H1 (cell line): ENCODE measurements at regions not wholly inside any gene's neighbourhood (a gene's known extent, or its start where the extent isn't known, plus 50 kb on each side); places are given as distances from the start of the nearest gene placed in this dataset.

Experiments
- CTCF ChIA-PET: fragments of 300-600 bp; sonication (Branson Sonifier 250); formaldehyde crosslinking; loops from one replicate; lab custom pipeline; 2021; ENCODE audit not compliant: partially characterized antibody; lab: Charles Lee
- POLR2A ChIA-PET: fragments of 300-600 bp; sonication (Branson Sonifier 250); formaldehyde crosslinking; loops from one replicate; lab custom pipeline; 2021; ENCODE audit warnings: inconsistent platforms; ENCODE audit not compliant: partially characterized antibody; lab: Charles Lee
- DNase-seq, 2 experiments: peaks; one replicate each; pipeline versions ENCODE4 v3.0.0 to v3.0.0-alpha.2; 2010 to 2022; ENCODE audit warnings: low spot score in 2 of 2, low read depth in 1 of 2, mixed read lengths in 1 of 2
- FAIRE-seq: peaks from 2 replicates; lab custom pipeline; 2011; peaks lifted over from hg19 to GRCh38; lab: Jason Lieb, UNC
- H2AFZ ChIP-seq: 2 replicates; pipeline ENCODE4 v1.8.1; 2012; ENCODE audit warnings: low read length, inconsistent platforms
- H2AK5ac ChIP-seq: 2 replicates; pipeline ENCODE4 v1.6.1; 2013; ENCODE audit warnings: low read depth, low read length
- H2BK120ac ChIP-seq: replicated peaks from 2 replicates; pipeline ENCODE3; 2013; ENCODE audit warnings: low read depth, low read length, inconsistent platforms
- H2BK12ac ChIP-seq: 2 replicates; pipeline ENCODE4 v1.6.1; 2013; ENCODE audit warnings: low read depth, low read length
- H2BK15ac ChIP-seq: 2 replicates; pipeline ENCODE4 v1.6.1; 2013; ENCODE audit warnings: low read length
- H2BK20ac ChIP-seq: 2 replicates; pipeline ENCODE4 v1.6.1; 2013; ENCODE audit warnings: low read length
- H2BK5ac ChIP-seq: 2 replicates; pipeline ENCODE4 v1.6.1; 2013; ENCODE audit warnings: low read depth, low read length
- H3K14ac ChIP-seq: 2 replicates; pipeline ENCODE4 v1.6.1; 2013; ENCODE audit warnings: inconsistent platforms; ENCODE audit not compliant: insufficient read length
- H3K18ac ChIP-seq: 2 replicates; pipeline ENCODE4 v1.6.1; 2013; ENCODE audit warnings: low read length; ENCODE audit errors: extremely low read depth
- H3K23ac ChIP-seq: 2 replicates; pipeline ENCODE4 v1.6.1; 2013; ENCODE audit warnings: inconsistent platforms; ENCODE audit not compliant: insufficient read length
- H3K23me2 ChIP-seq: 2 replicates; pipeline ENCODE4 v1.6.1; 2013; ENCODE audit warnings: low read depth, low read length
- H3K27ac ChIP-seq: 2 replicates; pipeline ENCODE4 v1.6.1; 2011; ENCODE audit warnings: low read depth, low read length, inconsistent platforms
- H3K27me3 ChIP-seq, 4 experiments: replicated peaks in 1 of 4; 1 replicate in 1 of 4; 2 replicates in 3 of 4; pipeline versions ENCODE4 v1.6.1 to v1.8.1; 2011 to 2013; ENCODE audit warnings: low read length in 3 of 4, mild to moderate bottlenecking in 3 of 4, inconsistent platforms in 2 of 4, mixed read lengths in 2 of 4, moderate library complexity in 1 of 4; ENCODE audit not compliant: control insufficient read depth in 3 of 4, insufficient read depth in 3 of 4; ENCODE audit errors: extremely low read depth in 1 of 4
- H3K36me3 ChIP-seq, 4 experiments: 2 replicates each; pipeline versions ENCODE4 v1.6.1 to v1.8.1; 2011 to 2013; ENCODE audit warnings: mild to moderate bottlenecking in 4 of 4, low read length in 3 of 4, moderate library complexity in 2 of 4, control low read depth in 1 of 4, inconsistent platforms in 1 of 4; ENCODE audit not compliant: insufficient read depth in 4 of 4, control insufficient read depth in 2 of 4
- H3K4ac ChIP-seq: replicated peaks from 2 replicates; pipeline ENCODE3; 2013; ENCODE audit warnings: low read length, low read depth, mixed read lengths, inconsistent platforms; ENCODE audit not compliant: insufficient read length
- H3K4me1 ChIP-seq, 4 experiments: replicated peaks in 1 of 4; 1 replicate in 1 of 4; 2 replicates in 3 of 4; pipeline versions ENCODE4 v1.6.1 to v1.8.1; 2011 to 2013; ENCODE audit warnings: low read length in 3 of 4, inconsistent platforms in 2 of 4, mixed read lengths in 1 of 4; ENCODE audit not compliant: insufficient read depth in 4 of 4, control insufficient read depth in 3 of 4
- H3K4me2 ChIP-seq, 2 experiments: 2 replicates each; pipeline versions ENCODE4 v1.6.1 to v1.8.1; 2011 to 2013; ENCODE audit warnings: low read depth in 2 of 2, low read length in 2 of 2, control low read depth in 1 of 2, inconsistent platforms in 1 of 2, mild to moderate bottlenecking in 1 of 2; ENCODE audit not compliant: insufficient read depth in 1 of 2
- H3K4me3 ChIP-seq, 4 experiments: fragments of 200-600, 300-600 bp in 1 of 4; sonication (generic), shearing (Covaris generic), sonication (Bioruptor Twin) in 1 of 4; 2 replicates each; pipeline versions ENCODE4 v1.5.1 to v1.8.1; 2011 to 2016; ENCODE audit warnings: low read length in 4 of 4, low read depth in 3 of 4, control low read depth in 2 of 4, inconsistent platforms in 2 of 4, mild to moderate bottlenecking in 2 of 4, mixed read lengths in 1 of 4, moderate library complexity in 1 of 4; ENCODE audit not compliant: insufficient read depth in 2 of 4; ENCODE audit errors: extremely low read depth in 1 of 4
- H3K56ac ChIP-seq: replicated peaks from 2 replicates; pipeline ENCODE3; 2013; ENCODE audit warnings: low read depth, mild to moderate bottlenecking, mixed read lengths, low read length, inconsistent platforms; ENCODE audit not compliant: insufficient read length
- H3K79me1 ChIP-seq: 2 replicates; pipeline ENCODE4 v1.6.1; 2013; ENCODE audit warnings: low read depth, low read length, control low read depth
- H3K79me2 ChIP-seq, 2 experiments: 2 replicates each; pipeline versions ENCODE4 v1.6.1 to v1.8.1; 2012 to 2013; ENCODE audit warnings: low read length in 2 of 2, mild to moderate bottlenecking in 2 of 2, inconsistent platforms in 1 of 2; ENCODE audit not compliant: insufficient read depth in 2 of 2, control insufficient read depth in 1 of 2
- H3K9ac ChIP-seq, 4 experiments: replicated peaks in 1 of 4; 1 replicate in 1 of 4; 2 replicates in 3 of 4; pipeline versions ENCODE4 v1.6.1 to v1.8.1; 2011 to 2013; ENCODE audit warnings: low read depth in 3 of 4, low read length in 3 of 4, control low read depth in 2 of 4, mild to moderate bottlenecking in 2 of 4, moderate library complexity in 2 of 4, inconsistent platforms in 1 of 4; ENCODE audit errors: extremely low read depth in 1 of 4
- H3K9me3 ChIP-seq, 2 experiments: 2 replicates each; pipeline versions ENCODE4 v1.6.1 to v1.8.1; 2012 to 2013; ENCODE audit warnings: mild to moderate bottlenecking in 2 of 2, moderate library complexity in 2 of 2, control low read depth in 1 of 2, inconsistent platforms in 1 of 2, low read depth in 1 of 2, low read length in 1 of 2, mixed read lengths in 1 of 2; ENCODE audit not compliant: insufficient read depth in 2 of 2
- H4K20me1 ChIP-seq, 2 experiments: replicated peaks in 1 of 2; 2 replicates each; pipeline versions ENCODE3 to v1.8.1; 2011 to 2013; ENCODE audit warnings: inconsistent platforms in 2 of 2, low read length in 2 of 2, mild to moderate bottlenecking in 1 of 2; ENCODE audit not compliant: insufficient read depth in 2 of 2, control insufficient read depth in 1 of 2
- H4K5ac ChIP-seq: 2 replicates; pipeline ENCODE4 v1.6.1; 2013; ENCODE audit warnings: low read length, low read depth, mixed read lengths, inconsistent platforms; ENCODE audit not compliant: insufficient read length
- H4K8ac ChIP-seq: 2 replicates; pipeline ENCODE4 v1.8.0; 2013; ENCODE audit warnings: mild to moderate bottlenecking, moderate library complexity, low read length, inconsistent platforms; ENCODE audit not compliant: insufficient read depth; ENCODE audit errors: extremely low read depth
- H4K91ac ChIP-seq: replicated peaks from 2 replicates; pipeline ENCODE3; 2013; ENCODE audit warnings: low read length, mixed read lengths, inconsistent platforms; ENCODE audit not compliant: insufficient read length
- KDM1A ChIP-seq: fragments of 200-600, 300-600 bp; sonication (generic); IDR thresholded peaks from 2 replicates; pipeline ENCODE4 v1.7.1; 2016; ENCODE audit warnings: mild to moderate bottlenecking, low read length, borderline replicate concordance
- POLR2AphosphoS5 ChIP-seq: IDR thresholded peaks from 2 replicates; pipeline ENCODE4 v1.6.1; 2011; ENCODE audit warnings: low read depth, low read length
- SAP30 ChIP-seq: fragments of 300-600 bp; sonication (generic); IDR thresholded peaks from 2 replicates; pipeline ENCODE4 v1.7.1; 2012; ENCODE audit warnings: low read length, moderate library complexity, mild to moderate bottlenecking, inconsistent platforms; ENCODE audit not compliant: insufficient read depth, insufficient replicate concordance
- SP2 ChIP-seq: IDR thresholded peaks from 2 replicates; pipeline ENCODE4 v1.6.1; 2012; ENCODE audit warnings: mild to moderate bottlenecking, low read length, inconsistent platforms
- TAF7 ChIP-seq: optimal IDR thresholded peaks from 2 replicates; pipeline ENCODE3; 2011; ENCODE audit warnings: low read depth, mild to moderate bottlenecking, inconsistent platforms, low read length, moderate library complexity, borderline replicate concordance
- WGBS, 2 experiments: shearing (Covaris generic) in 1 of 2; methylation state at CpG; one replicate each; pipeline versions ENCODE4 v1.1.6 to v1.1.7; 2013 to 2015; ENCODE audit warnings: low lambda C conversion rate in 2 of 2, mixed read lengths in 2 of 2, inconsistent platforms in 1 of 2, low coverage in 1 of 2, missing lambda C conversion rate in 1 of 2; ENCODE audit not compliant: insufficient replicate concordance in 2 of 2, insufficient coverage in 1 of 2, insufficient read length in 1 of 2; ENCODE audit errors: extremely low coverage in 1 of 2, missing lambda C conversion rate in 1 of 2; 5-methylcytosine and 5-hydroxymethylcytosine counted together

GRCh38 chr10:27621461-27621860, 117.4 kb downstream of the RAB18 start:
- H2BK20ac ChIP-seq: no peak overlapping the region
- DNase-seq (no peak), FAIRE-seq (no peak)
- no peak overlapping the region for H2AK5ac ChIP-seq
- H3K9ac ChIP-seq: no peak overlapping the region
- no peak overlapping the region for H3K4me2 ChIP-seq
- H3K9me3 ChIP-seq: no peaks in the 10 kb centered on the region
- ChIA-PET POLR2A (no interaction called here), CTCF (no interaction called here)
- no peaks in the 10 kb centered on the region for H3K79me1 ChIP-seq
- H2BK120ac ChIP-seq: no peak overlapping the region
- H4K8ac ChIP-seq: no peak overlapping the region
- H3K23ac ChIP-seq: no peak overlapping the region
- H3K18ac ChIP-seq: no peak overlapping the region
- H4K20me1 ChIP-seq: no peaks in the 10 kb centered on the region
- H4K91ac ChIP-seq: no peak overlapping the region
- H2BK12ac ChIP-seq: no peak overlapping the region
- no peak for TF ChIP-seq KDM1A
- no peak for TF ChIP-seq SAP30
- TF ChIP-seq SP2: no peak
- TF ChIP-seq TAF7: no peak
- no peak for TF ChIP-seq POLR2AphosphoS5
- H2BK5ac ChIP-seq: no peak overlapping the region
- WGBS, 2 experiments: 47% methylated on average over 4 of the region's 4 CpGs; no CpG with 5 or more reads in 1 of the 2 experiments
- no peaks in the 10 kb centered on the region for H3K36me3 ChIP-seq
- H3K14ac ChIP-seq: no peak overlapping the region
- no peaks in the 10 kb centered on the region for H3K27me3 ChIP-seq
- H3K27ac ChIP-seq: no peak overlapping the region
- no peak overlapping the region for H3K4ac ChIP-seq
- no peaks in the 10 kb centered on the region for H3K79me2 ChIP-seq
- no peak overlapping the region for H2AFZ ChIP-seq
- no peaks in the 10 kb centered on the region for H3K23me2 ChIP-seq
- no peak overlapping the region for H4K5ac ChIP-seq
- H2BK15ac ChIP-seq: no peak overlapping the region
- H3K4me1 ChIP-seq: peaks cover 2 to 8% (median 3%) of the 10 kb centered on the region in 4 experiments; a peak in 3 of 7 replicates
- H3K56ac ChIP-seq: no peak overlapping the region
- no peak overlapping the region for H3K4me3 ChIP-seq
